GM21367 (cell line): ENCODE measurements at regions not wholly inside any gene's neighbourhood (a gene's known extent, or its start where the extent isn't known, plus 50 kb on each side); places are given as distances from the start of the nearest gene placed in this dataset.

Experiments
- ATAC-seq: cut with Tn5 transposase; IDR thresholded peaks from one replicate; pipeline ENCODE4 v1.9.1; 2021; ENCODE audit not compliant: unreplicated experiment

DNA sequence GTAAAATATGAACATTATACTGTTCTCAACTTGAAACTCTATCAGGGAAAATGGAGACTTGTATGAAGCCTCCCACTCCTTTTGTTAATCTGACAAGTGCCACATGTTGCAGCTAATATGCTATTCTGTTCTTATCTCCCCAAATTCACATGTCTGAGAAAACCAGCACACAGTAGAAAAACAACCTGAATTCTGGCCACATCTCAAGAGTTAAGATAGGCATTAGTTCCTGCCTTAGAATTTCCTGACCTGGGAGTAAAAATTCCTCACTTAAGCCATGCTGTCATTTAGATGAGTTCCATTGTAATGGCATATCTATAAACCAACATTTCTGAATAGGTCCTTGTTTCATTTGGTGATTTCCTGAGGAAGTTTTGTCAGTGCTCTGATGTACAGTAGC is 1098.5 kb downstream of the EFNB2 start:
- no peak for ATAC-seq

DNA sequence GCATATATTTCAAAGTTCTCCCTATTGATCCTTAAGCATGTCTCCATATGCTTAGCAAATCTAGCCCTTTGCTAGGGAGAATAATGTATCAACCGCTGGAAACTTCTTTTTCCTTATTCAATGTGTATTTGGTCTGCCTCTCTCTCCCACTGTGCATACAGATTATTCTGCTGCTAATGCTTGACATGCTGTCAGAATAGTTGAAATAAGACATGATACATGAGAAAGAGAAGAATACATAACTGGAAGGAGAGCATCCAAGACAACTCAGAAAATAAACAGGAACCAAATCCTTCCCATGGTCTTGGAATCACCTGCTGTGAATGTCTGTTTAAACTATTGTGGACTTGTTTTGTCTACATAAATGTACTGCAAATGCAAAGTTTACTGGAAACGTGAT is 1103.0 kb downstream of the EFNB2 start:
- no peak for ATAC-seq

DNA sequence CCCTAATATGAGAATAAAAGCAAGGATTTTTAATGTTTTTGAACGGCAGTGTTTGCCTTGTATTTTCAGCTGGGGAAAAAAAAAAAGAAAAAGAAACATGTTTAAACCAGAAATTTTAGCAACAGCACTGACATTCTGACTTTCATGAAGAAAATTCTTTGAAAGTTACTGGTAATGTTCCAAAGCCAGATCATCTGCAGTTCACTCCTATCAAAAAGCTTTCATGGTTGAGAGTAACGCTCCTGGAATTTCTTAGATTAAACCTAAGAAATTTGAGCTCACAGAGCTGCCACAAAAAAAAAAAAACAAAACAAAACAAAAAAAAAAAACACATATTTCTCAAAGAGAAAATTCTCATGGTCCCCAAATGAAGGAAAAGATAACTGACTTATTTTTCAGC is 1106.7 kb downstream of the EFNB2 start:
- no peak for ATAC-seq

DNA sequence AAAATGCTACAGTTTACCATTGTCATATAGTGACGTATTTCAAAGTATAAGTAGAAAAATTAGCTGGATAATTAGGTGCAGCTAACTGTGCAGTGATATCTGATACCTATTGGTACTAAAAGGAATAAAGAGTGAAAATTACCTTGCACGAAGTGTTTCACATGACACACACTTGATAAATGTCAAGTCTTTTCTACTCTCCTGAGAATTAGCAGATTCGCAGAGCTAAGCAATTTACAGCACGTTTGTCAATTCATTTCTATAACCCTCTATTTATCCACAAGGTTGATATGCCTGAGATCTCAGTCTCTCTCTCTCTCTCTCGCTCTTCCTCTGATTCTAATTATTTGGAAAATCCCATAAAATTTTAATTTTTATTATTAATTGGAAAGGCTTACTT is 1109.0 kb downstream of the EFNB2 start:
- ATAC-seq = no peak

DNA sequence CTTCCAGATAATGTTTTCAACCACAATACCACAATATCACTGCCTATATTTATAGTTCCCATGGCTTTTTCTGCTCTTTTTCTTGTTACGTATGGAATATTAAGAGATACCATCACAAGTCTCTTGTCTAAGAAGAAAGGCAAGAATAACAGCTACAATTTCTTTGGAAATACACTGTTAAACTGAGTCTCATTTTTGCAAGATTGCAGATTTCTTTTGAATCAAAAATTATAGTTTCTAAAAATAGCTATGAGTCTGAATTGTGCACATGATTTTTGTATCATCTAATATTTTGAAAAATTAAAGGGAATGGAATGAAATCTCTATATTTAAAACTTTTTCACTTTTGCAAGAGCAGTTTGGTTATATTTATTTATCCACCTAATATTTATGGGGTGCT is 1120.8 kb downstream of the EFNB2 start:
- no peak for ATAC-seq

DNA sequence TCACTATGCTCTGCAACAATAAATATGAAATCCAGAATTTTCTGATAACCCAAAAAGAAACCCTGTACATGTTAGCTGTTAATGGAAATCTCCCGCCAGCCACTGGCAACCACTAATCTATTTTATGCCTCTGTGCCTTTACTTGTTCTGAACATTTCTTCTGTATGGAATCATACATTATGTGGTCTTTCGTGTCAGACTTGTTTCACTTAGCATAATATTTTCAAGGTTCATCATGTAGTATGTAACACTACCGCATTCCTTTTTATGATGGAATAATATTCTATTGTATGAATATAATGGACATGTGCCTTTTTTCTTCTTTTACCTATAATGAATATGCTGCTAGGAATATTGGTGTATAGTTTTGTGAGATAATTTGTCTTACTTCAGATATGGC is 1123.3 kb downstream of the EFNB2 start:
- no peak for ATAC-seq

DNA sequence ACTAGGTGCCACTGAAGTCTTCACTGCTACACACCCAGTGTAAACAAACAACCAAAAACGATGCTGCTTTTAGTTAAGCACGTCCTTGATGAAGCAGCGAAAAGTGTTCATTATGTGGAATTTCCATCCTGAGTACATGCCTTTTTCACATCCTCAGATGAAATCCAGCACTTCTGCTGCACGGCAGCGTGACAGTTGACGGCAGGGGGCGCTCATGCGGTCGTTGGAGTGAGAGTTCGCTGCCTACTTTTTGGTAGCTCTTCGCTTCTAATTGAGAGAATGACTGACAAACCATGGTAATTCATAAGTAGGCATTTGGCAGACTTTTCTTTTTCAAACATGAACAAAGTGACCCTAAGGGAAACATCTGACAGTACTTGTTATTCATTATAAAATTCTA is 1124.9 kb downstream of the EFNB2 start:
- no peak for ATAC-seq

DNA sequence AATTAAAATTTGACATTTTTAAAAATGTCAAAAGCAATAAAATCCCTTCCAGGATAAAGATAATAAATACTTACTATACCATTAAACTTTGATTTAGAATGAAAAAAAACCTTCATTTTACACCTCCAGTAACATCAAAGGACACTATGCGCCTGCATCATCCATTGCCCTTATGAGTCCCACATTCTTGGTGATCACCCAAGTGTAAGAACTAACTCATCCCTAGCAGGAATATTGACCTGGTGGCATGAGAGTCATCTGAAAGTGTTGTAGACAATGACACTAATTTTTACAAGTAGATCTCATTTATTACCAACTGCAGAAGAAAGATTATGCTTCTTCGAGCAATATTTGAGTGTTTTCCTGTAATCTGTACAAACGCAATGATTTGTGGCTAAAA is 1128.9 kb downstream of the EFNB2 start:
- no peak for ATAC-seq

DNA sequence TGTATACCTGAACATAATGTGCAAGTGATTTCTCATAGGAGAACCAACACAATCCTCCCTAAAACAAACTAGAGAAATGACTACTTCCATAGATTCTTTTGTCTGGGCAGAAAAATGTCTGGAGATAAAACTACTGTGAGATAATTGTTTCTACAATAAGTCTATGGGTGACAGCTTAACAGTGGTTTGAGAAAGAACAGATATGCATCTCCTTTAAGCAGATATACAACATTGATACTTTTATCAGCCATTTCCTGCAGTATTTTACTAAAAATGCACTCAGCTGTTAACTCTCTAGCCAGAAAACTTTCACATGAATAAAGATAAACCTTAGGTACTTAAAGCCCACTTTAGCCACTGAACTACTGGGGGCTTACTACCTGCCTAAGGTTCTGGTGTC is 1132.4 kb downstream of the EFNB2 start:
- ATAC-seq = no peak

DNA sequence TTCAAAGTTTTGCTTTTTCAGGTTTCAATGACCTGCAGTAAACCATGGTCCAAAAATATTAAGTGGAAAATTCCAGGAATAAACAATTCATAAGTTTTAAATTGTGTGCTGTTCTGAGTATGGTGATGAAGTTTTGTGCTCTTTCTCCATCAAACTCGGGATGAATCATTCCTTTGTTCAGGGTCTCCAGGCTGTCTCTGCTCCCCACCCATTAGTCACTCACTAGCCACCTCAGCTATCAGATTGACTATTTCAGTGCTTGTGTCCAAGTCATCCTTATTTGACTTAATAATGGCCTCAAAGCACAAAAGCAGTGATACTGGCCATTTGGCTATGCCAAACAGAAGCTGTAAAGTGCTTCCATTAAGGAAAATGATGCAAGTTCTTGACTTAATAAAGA is 1140.4 kb downstream of the EFNB2 start:
- no peak for ATAC-seq

DNA sequence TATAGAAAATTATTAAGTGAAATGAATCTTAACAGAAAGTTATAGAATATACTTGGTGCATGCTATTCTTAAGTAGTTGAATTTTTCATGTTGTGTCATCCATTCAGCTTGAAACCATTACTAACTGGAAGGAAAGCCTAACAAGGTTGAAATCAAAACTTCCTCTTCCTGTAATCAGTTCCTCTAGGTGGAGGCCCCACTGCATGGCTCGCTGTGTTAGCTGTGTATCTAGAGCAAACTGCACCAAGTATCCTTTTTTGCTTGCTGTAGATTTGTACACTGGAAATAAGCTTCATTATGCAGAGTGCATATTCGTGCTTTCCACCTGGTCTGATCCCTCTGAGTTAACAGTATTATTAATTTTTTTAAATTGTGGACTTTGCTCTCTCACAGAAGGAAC is 1146.1 kb downstream of the EFNB2 start:
- no peak for ATAC-seq

DNA sequence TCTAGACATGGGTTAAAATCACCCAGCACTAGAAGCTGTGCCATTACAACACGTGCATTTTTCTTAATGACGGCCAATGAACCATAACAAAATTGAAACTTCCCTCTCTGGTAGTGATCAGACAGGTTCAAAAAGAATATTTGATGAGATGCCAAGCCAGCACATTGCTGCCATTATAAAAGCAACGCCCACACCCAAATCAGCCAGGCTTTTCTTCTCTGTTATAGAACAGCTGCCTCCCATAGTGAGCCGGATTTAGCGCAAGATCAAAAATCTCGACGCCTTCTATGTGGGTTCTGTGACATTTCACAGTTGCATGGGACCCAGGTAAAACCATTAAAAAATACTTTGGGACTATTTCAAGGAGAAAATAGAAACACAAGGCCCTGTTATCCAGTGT is 1158.0 kb downstream of the EFNB2 start:
- no peak for ATAC-seq

DNA sequence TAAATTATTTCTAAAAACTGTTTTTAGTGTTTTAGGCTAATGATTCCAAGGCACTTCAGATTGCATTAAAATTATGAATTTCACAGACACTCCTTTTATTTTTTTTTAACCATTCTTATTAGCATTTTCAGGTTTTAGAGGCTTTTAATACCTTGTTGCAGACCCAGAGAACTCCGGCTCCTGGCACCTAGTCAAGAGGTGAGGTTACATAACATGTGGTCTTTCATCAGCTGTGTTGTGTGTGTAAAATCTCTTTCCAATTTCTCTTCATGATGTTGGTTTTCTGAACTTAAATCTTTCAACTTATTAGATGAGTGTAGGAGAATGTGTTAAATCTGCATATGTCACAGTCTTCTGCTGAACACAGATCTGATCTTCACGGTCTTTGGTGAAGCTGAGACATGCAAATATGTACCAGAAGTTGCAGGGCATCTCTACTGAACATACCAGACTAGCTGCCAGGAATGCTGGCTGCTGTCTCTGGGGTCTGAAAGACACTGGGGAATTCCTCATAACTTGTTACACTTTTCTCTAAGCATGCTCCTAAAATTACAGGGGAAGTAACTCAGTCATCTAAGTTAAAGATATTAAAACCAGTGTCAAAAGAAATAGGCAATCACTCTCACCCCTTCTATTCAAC is 1165.3 kb downstream of the EFNB2 start:
- ATAC-seq = no peak

DNA sequence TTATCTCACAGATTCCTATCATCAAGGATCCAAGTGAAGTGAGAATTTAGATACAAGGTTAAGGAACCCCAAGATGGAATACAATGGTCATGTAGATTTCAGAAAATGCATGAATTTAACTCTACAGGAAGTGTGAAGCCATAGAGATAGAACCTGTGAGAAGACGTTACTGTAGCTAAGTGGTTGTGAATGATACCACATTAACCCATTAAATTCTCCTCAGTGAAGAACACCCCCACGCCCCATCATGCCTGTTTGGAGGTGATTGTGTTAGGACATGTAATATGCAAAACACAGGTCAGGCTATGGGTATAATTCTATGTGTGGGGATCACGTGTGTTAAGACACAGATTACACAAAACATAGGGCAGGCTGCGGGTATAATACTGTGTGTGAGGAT is 1166.7 kb downstream of the EFNB2 start:
- ATAC-seq = no peak

DNA sequence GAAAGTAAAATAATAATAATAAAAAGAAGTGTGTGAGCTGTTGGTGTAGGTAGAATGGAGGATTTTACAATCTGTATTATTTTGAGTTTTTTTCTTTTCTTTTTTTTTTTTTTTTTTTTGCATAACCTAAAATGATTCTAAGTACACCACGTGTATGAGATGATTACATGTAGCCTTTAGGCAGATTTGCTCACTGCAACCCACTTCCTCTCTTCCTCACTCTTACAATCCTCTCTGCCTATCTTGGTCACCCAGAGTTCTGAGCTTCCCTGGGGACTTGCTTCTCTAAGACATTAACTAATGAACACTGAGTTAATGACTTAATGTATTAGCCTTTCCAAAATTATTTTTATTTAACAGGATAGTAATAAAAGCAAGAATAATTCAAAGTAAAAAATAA is 1169.6 kb downstream of the EFNB2 start:
- ATAC-seq = no peak

DNA sequence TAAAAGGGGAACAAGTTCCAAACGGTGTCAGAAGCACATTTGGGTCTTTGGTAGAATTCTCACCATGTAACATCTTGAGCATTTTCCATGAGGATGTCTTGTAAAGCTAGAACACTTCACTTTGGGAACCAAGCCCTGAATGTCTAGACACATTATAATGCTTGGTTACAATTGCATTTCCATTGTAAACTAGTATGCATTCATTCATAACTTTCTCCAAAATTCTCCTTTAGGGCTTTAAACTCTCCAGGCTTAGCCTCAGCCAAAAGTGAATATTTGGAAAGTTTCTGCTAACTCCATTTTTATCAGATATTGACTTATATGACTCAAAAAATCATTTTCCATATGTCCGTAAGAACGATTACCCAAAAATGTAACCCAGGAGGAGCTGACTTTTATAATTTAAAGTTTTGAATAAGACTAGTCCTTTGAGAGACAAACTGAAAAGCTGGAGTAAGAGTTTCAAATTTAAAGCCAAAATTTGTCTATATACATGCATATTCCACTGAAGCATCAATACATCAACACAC is 1170.4 kb downstream of the EFNB2 start:
- no peak for ATAC-seq

DNA sequence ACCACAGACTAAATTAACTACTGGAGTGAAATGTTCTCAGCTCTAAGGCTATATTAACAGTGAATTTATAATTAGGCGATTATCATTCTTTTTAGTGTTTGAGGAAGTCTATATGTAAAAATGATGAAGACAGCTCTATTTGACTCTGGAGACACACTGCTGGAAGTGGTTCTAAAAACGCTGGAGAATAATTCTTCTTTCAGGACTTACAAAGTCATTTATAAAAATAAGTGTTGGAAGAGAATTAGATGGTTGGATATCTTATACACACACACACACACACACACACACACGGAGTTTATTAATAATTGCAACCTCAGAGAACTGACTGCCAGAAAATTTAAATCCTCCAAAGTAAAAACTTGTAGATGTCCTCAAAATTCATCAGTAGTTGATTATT is 1171.3 kb downstream of the EFNB2 start:
- no peak for ATAC-seq

DNA sequence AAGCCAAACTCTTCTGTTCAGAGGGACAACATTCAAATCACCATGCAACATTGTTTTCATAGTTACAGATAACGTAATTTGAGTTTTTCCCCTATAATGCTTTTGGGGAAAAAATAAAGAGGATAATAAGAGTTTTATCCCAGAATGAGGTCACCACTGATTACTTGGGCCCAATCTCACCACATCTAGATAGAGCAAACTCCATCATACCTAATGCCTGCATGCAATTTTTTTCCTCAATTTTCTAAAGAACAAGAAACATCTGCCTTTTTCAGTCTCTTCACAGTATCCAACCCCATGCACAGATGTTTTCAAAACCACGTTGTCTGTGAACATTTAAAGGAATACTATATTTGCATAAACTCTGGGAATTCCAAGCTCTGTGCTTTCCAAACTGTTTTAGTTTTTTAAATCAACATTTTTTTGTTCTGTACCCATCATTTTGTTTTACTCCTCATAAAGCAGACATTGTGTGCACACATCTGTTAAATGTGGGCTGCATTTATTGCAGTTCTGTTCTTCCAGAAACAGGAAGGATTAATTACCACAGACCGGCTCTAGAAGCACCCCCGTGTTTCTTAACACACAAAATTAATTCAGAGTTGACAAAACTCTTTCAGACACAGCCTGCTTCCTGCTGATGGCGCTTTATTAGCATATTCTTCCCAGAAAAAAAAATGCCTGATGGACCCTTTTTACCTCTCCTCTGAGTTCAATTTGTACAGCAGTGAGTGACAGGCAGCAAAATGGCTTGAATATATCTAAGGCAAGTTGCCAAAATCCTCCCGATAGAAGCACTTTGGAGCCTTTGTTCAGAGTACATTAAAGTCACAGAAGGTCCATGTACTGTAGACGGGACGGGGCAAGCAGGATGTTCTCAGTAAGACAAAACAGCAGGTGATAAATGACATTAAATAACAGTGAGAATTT is 1171.9 kb downstream of the EFNB2 start:
- ATAC-seq = no peak

DNA sequence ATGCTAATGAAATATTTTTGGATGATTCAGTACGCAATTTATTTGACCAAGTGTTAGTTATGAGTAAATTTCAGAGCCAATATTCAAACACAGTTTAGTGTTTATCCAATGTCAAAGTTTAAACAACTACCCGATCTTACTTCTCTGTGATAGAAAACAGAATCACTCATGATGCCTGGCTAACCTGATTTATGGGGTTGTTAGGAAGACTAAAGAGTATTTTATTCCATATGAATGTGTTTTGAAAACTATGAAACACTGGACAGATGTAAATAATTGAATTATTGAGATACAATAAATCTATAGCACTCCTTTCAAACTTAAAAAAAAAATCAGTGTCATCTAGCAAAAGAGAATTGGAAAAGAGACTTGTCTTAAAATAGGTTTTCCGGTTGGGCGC is 1181.8 kb downstream of the EFNB2 start:
- ATAC-seq = no peak

DNA sequence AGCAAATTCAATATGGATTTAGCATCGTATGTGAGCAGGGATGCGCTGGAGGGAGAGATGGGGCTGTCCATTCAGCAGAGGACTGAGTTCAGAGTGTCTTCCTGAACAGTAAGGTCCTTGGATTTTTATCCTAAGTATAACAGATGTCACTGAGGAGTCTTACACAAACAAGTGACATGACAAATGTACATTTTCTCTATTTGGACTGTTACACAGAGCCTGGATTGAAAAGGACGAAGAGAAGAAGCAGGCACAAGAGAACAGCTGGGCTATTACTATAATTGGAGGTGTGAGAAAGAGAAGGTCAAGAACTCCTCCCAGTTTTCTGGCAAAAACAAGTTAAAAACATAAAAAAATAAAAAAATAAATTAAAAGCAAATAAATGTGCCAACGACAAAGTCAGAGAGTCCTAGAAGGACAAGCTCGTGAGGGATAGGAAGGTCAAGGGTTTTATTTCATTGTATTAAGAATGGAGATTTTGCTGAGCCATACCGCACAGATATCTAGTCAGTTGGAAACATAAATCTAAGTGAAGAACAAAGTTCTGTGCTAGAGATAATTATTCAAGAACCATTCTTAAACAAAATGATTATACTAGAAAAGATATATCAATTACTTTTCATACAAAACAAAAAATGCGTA is 1186.3 kb downstream of the EFNB2 start:
- ATAC-seq = no peak

DNA sequence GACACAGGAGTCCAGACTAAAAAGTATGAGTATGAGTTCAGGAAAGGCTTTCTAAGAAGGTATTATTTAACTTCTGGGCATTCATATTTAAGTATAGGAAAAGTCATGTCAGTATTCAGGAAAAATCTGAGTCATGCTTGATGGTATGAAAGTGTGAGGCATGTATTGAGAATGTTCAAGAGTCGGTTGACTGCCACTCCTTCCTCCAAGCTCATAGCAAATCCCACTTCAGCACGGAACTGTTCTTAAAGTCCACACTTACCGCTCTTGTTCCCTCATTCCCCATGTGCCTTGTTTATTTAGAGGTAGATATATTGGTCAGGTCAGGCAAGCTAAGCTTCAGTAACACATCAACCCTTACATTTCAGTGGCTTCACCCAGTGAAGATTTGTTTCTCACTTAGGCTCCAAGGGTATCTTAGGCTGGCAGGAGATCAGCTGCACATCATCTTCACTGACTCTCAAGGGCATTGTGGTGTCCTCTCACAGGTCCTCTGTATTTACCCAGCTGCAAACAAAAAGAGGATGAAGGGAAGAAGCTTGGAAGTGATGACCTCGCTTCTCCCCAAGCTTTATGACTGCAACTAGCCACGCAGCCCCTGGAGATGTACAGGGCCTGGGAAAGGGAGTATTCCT is 1189.2 kb downstream of the EFNB2 start:
- no peak for ATAC-seq
